Activated CD4-positive, alpha-beta T cell treated with anti-CD3 and anti-CD28 coated beads, Interleukin-2, amount 10 ng/mL, durations not matched to agents 24 days and 14 days (primary cell): ENCODE measurements at regions not wholly inside any gene's neighbourhood (a gene's known extent, or its start where the extent isn't known, plus 50 kb on each side); places are given as distances from the start of the nearest gene placed in this dataset.

Experiments
- DNase-seq: peaks from one replicate; pipeline ENCODE4 v3.0.0; 2022
- H3K27ac Mint-ChIP-seq: one replicate; pipeline ENCODE4 v1.8.0; 2022; ENCODE audit warnings: mild to moderate bottlenecking, mixed read lengths
- H3K27me3 Mint-ChIP-seq: one replicate; pipeline ENCODE4 v1.8.0; 2022; ENCODE audit warnings: mixed read lengths
- H3K36me3 Mint-ChIP-seq: one replicate; pipeline ENCODE4 v1.8.0; 2022; ENCODE audit warnings: low read depth, mild to moderate bottlenecking, mixed read lengths
- H3K4me1 Mint-ChIP-seq: one replicate; pipeline ENCODE4 v1.8.0; 2021; ENCODE audit warnings: mixed read lengths
- H3K4me3 Mint-ChIP-seq: one replicate; pipeline ENCODE4 v1.8.0; 2022; ENCODE audit warnings: mild to moderate bottlenecking, moderate library complexity, mixed read lengths
- H3K9me3 Mint-ChIP-seq: one replicate; pipeline ENCODE4 v1.8.0; 2021; ENCODE audit warnings: mixed read lengths
- intact Hi-C: fragments of 100-400 bp; cut with micrococcal nuclease; formaldehyde crosslinking; loops from one replicate; pipeline ENCODE4 v1.15.1; 2023

DNA sequence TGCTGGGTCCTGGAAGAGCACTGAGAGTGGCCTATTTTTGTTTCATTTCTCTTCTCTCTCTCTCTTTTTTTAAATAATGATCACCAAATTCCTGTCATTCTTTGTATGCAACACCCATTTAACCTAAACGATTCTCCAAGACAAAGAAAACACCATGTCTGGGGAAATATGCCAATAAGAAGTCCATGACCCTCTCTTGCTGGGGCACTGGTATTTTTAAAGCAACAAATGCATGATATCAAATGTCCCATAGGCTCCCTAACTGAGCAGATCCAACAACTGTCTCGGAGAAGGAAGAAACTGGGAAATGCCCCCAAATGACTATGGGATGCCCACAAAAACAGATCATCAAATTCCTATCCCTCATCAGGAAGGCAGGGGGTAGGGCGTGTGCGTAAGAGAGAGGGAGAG, 567.4 kb downstream of the CCDC171 start:
- intact Hi-C loops, result loop anchor here (10.0 kb wide), 1 partner anchor 85 kb away; no protein-coding TSS in a partner anchor
- Mint-ChIP-seq H3K9me3 (no peaks in the 10 kb centered on the region), H3K4me1 (peaks cover under 1% of the 10 kb centered on the region), H3K27ac (no peak overlapping the region), H3K4me3 (no peak overlapping the region), H3K36me3 (no peaks in the 10 kb centered on the region), H3K27me3 (no peaks in the 10 kb centered on the region)
- DNase-seq, result no peak

- Mint-ChIP-seq H3K9me3 (no peaks in the 10 kb centered on the region), H3K4me1 (peaks cover 4% of the 10 kb centered on the region), H3K36me3 (no peaks in the 10 kb centered on the region), H3K4me3 (no peak overlapping the region), H3K27ac (no peak overlapping the region), H3K27me3 (no peaks in the 10 kb centered on the region)
- intact Hi-C loops, result loop anchor here (10.0 kb wide), 1 partner anchor 86 kb away; no protein-coding TSS in a partner anchor
- no peak for DNase-seq
Measured at GRCh38 chr9:16120727-16121126, 567.9 kb downstream of the CCDC171 start.

GRCh38 chr9:16121168-16121567, 568.3 kb downstream of the CCDC171 start:
- intact Hi-C loops, result loop anchor here (10.0 kb wide), 1 partner anchor 86 kb away; no protein-coding TSS in a partner anchor
- H3K27me3 Mint-ChIP-seq, result no peaks in the 10 kb centered on the region

GRCh38 chr9:16121601-16122286, 568.9 kb downstream of the CCDC171 start:
- H3K9me3 Mint-ChIP-seq, result no peaks in the 10 kb centered on the region
- peaks cover 4% of the 10 kb centered on the region for H3K4me1 Mint-ChIP-seq
- H3K27me3 Mint-ChIP-seq, result no peaks in the 10 kb centered on the region
- H3K36me3 Mint-ChIP-seq, result no peaks in the 10 kb centered on the region
- H3K4me3 Mint-ChIP-seq, result no peak overlapping the region
- no peak overlapping the region for H3K27ac Mint-ChIP-seq
- no peak for DNase-seq
- intact Hi-C loops, result loop anchor here (10.0 kb wide), 1 partner anchor 87 kb away; no protein-coding TSS in a partner anchor

More at GRCh38 chr9:16121168-16121567, 568.3 kb downstream of the CCDC171 start:
- Mint-ChIP-seq H3K4me1 (peaks cover 4% of the 10 kb centered on the region), H3K27ac (no peak overlapping the region), H3K36me3 (no peaks in the 10 kb centered on the region), H3K9me3 (no peaks in the 10 kb centered on the region), H3K4me3 (no peak overlapping the region)
- DNase-seq, result no peak

- DNase-seq, result no peak
- Mint-ChIP-seq H3K27me3 (no peaks in the 10 kb centered on the region), H3K4me3 (no peak overlapping the region), H3K9me3 (peaks cover 4% of the 10 kb centered on the region), H3K27ac (no peak overlapping the region), H3K4me1 (peaks cover 4% of the 10 kb centered on the region), H3K36me3 (no peaks in the 10 kb centered on the region)
- intact Hi-C loops, result loop anchor here (10.0 kb wide), 1 partner anchor 91 kb away; no protein-coding TSS in a partner anchor
Measured at GRCh38 chr9:16125629-16126028, 572.8 kb downstream of the CCDC171 start.

GRCh38 chr9:16126042-16126441, 573.2 kb downstream of the CCDC171 start:
- intact Hi-C loops, result loop anchor here (10.0 kb wide), 1 partner anchor 91 kb away; no protein-coding TSS in a partner anchor
- H3K4me3 Mint-ChIP-seq, result no peak overlapping the region
- H3K27me3 Mint-ChIP-seq, result no peaks in the 10 kb centered on the region
- peaks cover 4% of the 10 kb centered on the region for H3K9me3 Mint-ChIP-seq
- no peaks in the 10 kb centered on the region for H3K36me3 Mint-ChIP-seq
- peaks cover 4% of the 10 kb centered on the region for H3K4me1 Mint-ChIP-seq
- no peak for DNase-seq
- H3K27ac Mint-ChIP-seq, result peak overlapping the region; percentile 25

- H3K4me1 Mint-ChIP-seq, result peaks cover 4% of the 10 kb centered on the region
- H3K36me3 Mint-ChIP-seq, result no peaks in the 10 kb centered on the region
- no peak overlapping the region for H3K4me3 Mint-ChIP-seq
- H3K27ac Mint-ChIP-seq, result no peak overlapping the region
- peaks cover 4% of the 10 kb centered on the region for H3K9me3 Mint-ChIP-seq
- intact Hi-C loops, result loop anchor here (10.0 kb wide), 1 partner anchor 93 kb away; no protein-coding TSS in a partner anchor
- no peak for DNase-seq
- H3K27me3 Mint-ChIP-seq, result no peaks in the 10 kb centered on the region
Measured at GRCh38 chr9:16128003-16128402, 575.2 kb downstream of the CCDC171 start.

DNA sequence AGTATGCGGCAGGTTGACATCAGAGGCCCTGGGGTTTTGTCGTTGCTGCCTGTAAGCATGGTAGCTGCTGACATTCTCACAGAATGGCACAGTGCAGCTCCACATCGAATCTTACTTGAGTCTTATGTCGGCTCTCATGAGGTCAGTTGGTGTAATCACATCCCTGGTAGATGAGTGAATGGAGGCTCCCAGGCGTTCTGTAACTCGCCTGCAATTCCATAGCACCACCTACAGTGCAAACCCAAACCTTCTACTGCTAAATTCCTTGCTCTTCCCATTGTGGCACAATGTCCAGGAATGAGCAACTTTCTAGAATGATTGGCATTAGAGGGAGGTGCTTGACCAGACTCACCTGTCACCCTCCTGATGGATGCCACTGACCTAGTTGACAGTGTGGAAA, 578.4 kb downstream of the CCDC171 start:
- H3K27ac Mint-ChIP-seq, result no peak overlapping the region
- H3K36me3 Mint-ChIP-seq, result no peaks in the 10 kb centered on the region
- peaks cover 3% of the 10 kb centered on the region for H3K4me1 Mint-ChIP-seq
- no peak for DNase-seq
- H3K4me3 Mint-ChIP-seq, result no peak overlapping the region
- peaks cover 4% of the 10 kb centered on the region for H3K9me3 Mint-ChIP-seq
- intact Hi-C loops, result no loop called here
- no peaks in the 10 kb centered on the region for H3K27me3 Mint-ChIP-seq

GRCh38 chr9:16132513-16132912, 579.7 kb downstream of the CCDC171 start:
- Mint-ChIP-seq H3K36me3 (no peaks in the 10 kb centered on the region), H3K9me3 (no peaks in the 10 kb centered on the region), H3K27me3 (no peaks in the 10 kb centered on the region), H3K4me1 (peaks cover 3% of the 10 kb centered on the region), H3K27ac (no peak overlapping the region), H3K4me3 (no peak overlapping the region)
- no peak for DNase-seq
- intact Hi-C loops, result no loop called here

DNA sequence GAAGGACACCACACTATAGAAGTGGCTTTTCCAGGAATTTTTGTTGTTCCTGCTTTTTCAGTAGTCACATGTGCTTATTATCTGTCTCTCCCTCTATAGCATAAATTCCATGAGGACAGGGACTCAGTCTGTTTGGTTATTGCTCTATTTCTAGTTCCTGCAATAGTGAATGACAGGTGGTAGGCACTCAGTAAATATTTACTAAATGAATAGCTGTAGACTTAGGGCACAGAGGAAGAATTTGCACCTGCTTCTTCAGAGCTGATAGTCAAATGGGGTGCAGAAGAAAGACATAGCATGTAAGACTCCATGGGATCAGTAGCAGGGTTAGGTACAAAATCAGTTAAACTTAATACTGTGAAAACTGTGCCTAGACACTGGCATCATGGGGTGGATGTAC, 580.2 kb downstream of the CCDC171 start:
- no peak overlapping the region for H3K4me3 Mint-ChIP-seq
- no peak for DNase-seq
- H3K36me3 Mint-ChIP-seq, result no peaks in the 10 kb centered on the region
- intact Hi-C loops, result no loop called here
- no peaks in the 10 kb centered on the region for H3K9me3 Mint-ChIP-seq
- H3K4me1 Mint-ChIP-seq, result peaks cover 3% of the 10 kb centered on the region
- no peaks in the 10 kb centered on the region for H3K27me3 Mint-ChIP-seq
- H3K27ac Mint-ChIP-seq, result no peak overlapping the region

DNA sequence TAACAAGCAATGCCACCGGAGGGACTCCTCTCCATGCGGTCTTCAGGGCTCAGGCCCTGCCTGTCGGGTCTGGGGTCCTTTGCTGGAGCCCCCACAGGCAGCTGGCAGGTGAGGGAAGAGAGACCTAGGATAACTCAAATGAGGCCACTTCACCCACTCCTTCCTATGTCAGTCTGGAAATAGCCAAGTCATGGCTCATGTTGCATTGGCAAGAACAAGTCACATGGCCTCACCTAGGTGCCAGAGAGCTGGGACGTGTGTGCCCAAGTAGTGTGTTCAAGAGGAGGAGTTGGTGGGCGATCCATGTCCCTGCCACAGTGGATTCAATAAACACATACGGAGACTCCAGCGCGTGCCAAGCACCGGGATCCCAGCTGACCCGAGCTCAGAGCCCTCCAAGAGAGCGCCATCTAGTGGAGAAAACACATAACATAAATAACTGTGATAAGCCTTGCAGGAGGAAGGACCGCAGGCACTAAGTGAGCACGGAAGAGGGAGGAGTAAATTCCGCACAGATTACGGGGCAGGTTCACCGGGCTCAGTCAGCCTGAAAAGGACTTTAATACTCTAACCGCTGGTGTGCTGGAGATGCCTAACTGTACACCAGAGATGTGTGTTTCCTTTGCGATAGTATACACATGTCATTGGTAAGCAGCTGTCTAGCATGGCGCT, 580.8 kb downstream of the CCDC171 start:
- DNase-seq, result peak; percentile 72
- no peak overlapping the region for H3K4me3 Mint-ChIP-seq
- no peaks in the 10 kb centered on the region for H3K36me3 Mint-ChIP-seq
- H3K27me3 Mint-ChIP-seq, result no peaks in the 10 kb centered on the region
- no peak overlapping the region for H3K27ac Mint-ChIP-seq
- H3K9me3 Mint-ChIP-seq, result no peaks in the 10 kb centered on the region
- H3K4me1 Mint-ChIP-seq, result peaks cover 3% of the 10 kb centered on the region
- intact Hi-C loops, result loop anchor here (2.0 kb wide), 1 partner anchor 259 kb away; no protein-coding TSS in a partner anchor

DNA sequence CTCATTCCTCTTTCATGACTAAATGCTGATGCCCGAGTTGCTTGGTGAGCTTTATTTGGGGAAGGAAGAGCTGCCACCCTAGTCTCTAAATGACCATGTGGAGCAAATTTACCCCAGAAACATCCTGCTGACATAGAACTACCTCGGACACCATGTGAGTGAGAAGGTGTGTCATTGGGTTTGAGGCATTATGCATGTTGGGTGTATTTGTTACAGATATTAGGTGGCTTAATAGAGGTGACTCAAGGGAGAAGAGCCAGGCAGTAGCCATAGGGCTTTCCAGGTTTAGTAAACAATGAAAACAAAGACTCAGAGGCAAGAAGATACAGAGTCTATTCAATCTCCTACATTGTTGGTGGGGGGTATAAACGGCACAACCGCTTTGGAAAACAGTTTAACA, 581.5 kb downstream of the CCDC171 start:
- no peaks in the 10 kb centered on the region for H3K27me3 Mint-ChIP-seq
- no peak overlapping the region for H3K27ac Mint-ChIP-seq
- intact Hi-C loops, result loop anchor here (2.0 kb wide), 1 partner anchor 260 kb away; no protein-coding TSS in a partner anchor
- no peak for DNase-seq
- peaks cover 3% of the 10 kb centered on the region for H3K4me1 Mint-ChIP-seq
- H3K36me3 Mint-ChIP-seq, result no peaks in the 10 kb centered on the region
- H3K4me3 Mint-ChIP-seq, result no peak overlapping the region
- H3K9me3 Mint-ChIP-seq, result no peaks in the 10 kb centered on the region

DNA sequence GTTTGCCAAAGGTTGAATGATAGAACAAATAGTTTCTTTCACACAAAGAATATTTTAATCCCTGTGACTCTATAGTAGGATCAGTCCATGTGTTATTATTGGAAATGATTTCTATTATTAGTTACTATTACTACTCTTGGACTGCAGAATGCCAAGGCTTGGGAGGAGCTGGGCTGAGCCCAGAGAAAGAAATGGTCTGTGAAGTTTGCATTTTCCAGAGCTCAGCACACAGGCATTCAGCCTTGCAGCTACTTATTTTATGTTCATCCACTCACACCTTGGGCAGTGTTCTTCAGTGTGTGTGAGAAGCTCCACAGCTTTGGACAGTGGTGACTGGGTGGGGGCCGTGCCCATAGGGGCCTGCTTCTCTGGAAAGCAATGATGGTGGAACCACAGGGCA, 583.1 kb downstream of the CCDC171 start:
- H3K27ac Mint-ChIP-seq, result no peak overlapping the region
- no peak for DNase-seq
- H3K4me1 Mint-ChIP-seq, result peaks cover 3% of the 10 kb centered on the region
- no peaks in the 10 kb centered on the region for H3K27me3 Mint-ChIP-seq
- H3K36me3 Mint-ChIP-seq, result no peaks in the 10 kb centered on the region
- H3K9me3 Mint-ChIP-seq, result no peaks in the 10 kb centered on the region
- intact Hi-C loops, result loop anchor here (2.0 kb wide), 1 partner anchor 261 kb away; no protein-coding TSS in a partner anchor
- no peak overlapping the region for H3K4me3 Mint-ChIP-seq

GRCh38 chr9:16136451-16136850, 583.6 kb downstream of the CCDC171 start:
- Mint-ChIP-seq H3K4me3 (no peak overlapping the region), H3K27ac (no peak overlapping the region), H3K36me3 (no peaks in the 10 kb centered on the region), H3K27me3 (no peaks in the 10 kb centered on the region), H3K4me1 (peaks cover 3% of the 10 kb centered on the region), H3K9me3 (no peaks in the 10 kb centered on the region)
- intact Hi-C loops, result no loop called here
- DNase-seq, result no peak
